ENCODE measurements at regions not wholly inside any gene's neighbourhood (a gene's known extent, or its start where the extent isn't known, plus 50 kb on each side); places are given as distances from the start of the nearest gene placed in this dataset.

GRCh38 chr5:89596821-89597220, 713.8 kb upstream of the MEF2C start:
- TF ChIP-seq, protein P1, sequence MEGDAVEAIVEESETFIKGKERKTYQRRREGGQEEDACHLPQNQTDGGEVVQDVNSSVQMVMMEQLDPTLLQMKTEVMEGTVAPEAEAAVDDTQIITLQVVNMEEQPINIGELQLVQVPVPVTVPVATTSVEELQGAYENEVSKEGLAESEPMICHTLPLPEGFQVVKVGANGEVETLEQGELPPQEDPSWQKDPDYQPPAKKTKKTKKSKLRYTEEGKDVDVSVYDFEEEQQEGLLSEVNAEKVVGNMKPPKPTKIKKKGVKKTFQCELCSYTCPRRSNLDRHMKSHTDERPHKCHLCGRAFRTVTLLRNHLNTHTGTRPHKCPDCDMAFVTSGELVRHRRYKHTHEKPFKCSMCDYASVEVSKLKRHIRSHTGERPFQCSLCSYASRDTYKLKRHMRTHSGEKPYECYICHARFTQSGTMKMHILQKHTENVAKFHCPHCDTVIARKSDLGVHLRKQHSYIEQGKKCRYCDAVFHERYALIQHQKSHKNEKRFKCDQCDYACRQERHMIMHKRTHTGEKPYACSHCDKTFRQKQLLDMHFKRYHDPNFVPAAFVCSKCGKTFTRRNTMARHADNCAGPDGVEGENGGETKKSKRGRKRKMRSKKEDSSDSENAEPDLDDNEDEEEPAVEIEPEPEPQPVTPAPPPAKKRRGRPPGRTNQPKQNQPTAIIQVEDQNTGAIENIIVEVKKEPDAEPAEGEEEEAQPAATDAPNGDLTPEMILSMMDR (IDR thresholded peaks at IDR 0.05), result no peak
- TF ChIP-seq ZFX (IDR thresholded peaks at IDR 0.05; ENCODE audit: borderline replicate concordance), result no peak
